Mucosa of rectum (tissue), 2 donors: ENCODE measurements at regions not wholly inside any gene's neighbourhood (a gene's known extent, or its start where the extent isn't known, plus 50 kb on each side); places are given as distances from the start of the nearest gene placed in this dataset.

Experiments used
- H3K27ac ChIP-seq, 2 donors: one replicate each; pipeline ENCODE4 v1.7.0; 2013; ENCODE audit warnings: inconsistent platforms in 2 of 2, low read depth in 2 of 2, low read length in 2 of 2
- H3K27me3 ChIP-seq, 2 donors: one replicate each; pipeline ENCODE4 v1.7.0; 2013; ENCODE audit warnings: low read length in 2 of 2; ENCODE audit not compliant: control insufficient read depth in 2 of 2, insufficient read depth in 2 of 2
- H3K36me3 ChIP-seq, 2 donors: one replicate each; pipeline ENCODE4 v1.7.0; 2013; ENCODE audit warnings: low read length in 2 of 2; ENCODE audit not compliant: control insufficient read depth in 2 of 2, insufficient read depth in 2 of 2
- H3K4me1 ChIP-seq, 2 donors: one replicate each; pipeline ENCODE4 v1.7.0; 2013; ENCODE audit warnings: low read length in 2 of 2, mild to moderate bottlenecking in 1 of 2; ENCODE audit not compliant: control insufficient read depth in 2 of 2, insufficient read depth in 2 of 2
- H3K4me3 ChIP-seq, 2 donors: one replicate each; pipeline ENCODE4 v1.7.0; 2013; ENCODE audit warnings: low read length in 2 of 2
- H3K9ac ChIP-seq, 2 donors: one replicate each; pipeline ENCODE4 v1.7.0; 2013; ENCODE audit warnings: low read length in 2 of 2, low read depth in 1 of 2, mild to moderate bottlenecking in 1 of 2
- H3K9me3 ChIP-seq, 2 donors: one replicate each; pipeline ENCODE4 v1.7.0; 2013; ENCODE audit warnings: low read length in 2 of 2; ENCODE audit not compliant: control insufficient read depth in 2 of 2
- donor health status: healthy.
- donor health status: Normal muscosa, but diverticular disease.

DNA sequence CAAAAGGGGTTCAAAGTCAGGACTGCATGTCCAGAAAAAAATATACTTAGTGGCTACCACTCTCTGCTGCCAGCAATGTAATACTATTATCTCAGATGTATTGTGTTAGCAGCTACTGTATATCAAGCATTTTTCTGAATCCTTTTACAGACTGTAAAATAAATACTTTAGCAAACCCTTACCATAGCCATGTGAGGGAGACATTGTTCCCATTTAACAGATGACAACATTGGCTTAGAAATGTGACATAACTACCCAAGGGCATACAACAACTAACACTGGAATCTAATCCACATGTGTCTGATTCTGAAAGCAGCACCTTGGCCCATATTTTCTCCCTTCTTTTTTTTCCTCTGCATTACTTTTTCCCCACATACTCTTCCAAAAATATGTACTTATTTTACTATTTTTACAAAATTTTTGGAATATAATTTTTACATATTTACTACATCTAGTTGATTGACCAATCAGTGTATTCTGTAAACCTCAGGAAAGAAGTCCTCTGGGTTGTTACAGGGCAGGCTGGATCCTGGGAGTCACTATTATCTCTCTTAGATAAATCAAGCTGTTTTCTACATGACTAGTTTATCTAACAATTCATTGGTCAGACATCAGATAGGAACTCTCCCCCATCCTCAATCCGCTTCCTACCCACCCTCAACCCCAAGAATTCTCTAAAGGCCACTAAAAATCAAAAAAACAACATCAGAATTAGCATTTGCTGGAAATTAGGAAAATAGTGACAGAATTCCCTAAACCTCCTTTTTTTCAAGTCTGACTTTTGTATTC, 154.1 kb downstream of the BTG1 start:
- no peaks in the 10 kb centered on the region for H3K36me3 ChIP-seq
- H3K4me3 ChIP-seq: no peak overlapping the region
- H3K9ac ChIP-seq: no peak overlapping the region
- no peaks in the 10 kb centered on the region for H3K9me3 ChIP-seq
- no peaks in the 10 kb centered on the region for H3K4me1 ChIP-seq
- H3K27ac ChIP-seq: no peak overlapping the region
- no peaks in the 10 kb centered on the region for H3K27me3 ChIP-seq

GRCh38 chr12:91990525-91990924, 155.1 kb downstream of the BTG1 start:
- H3K9me3 ChIP-seq: no peaks in the 10 kb centered on the region
- H3K27me3 ChIP-seq: no peaks in the 10 kb centered on the region
- H3K4me1 ChIP-seq: no peaks in the 10 kb centered on the region
- no peak overlapping the region for H3K9ac ChIP-seq
- no peak overlapping the region for H3K4me3 ChIP-seq
- H3K27ac ChIP-seq: no peak overlapping the region
- no peaks in the 10 kb centered on the region for H3K36me3 ChIP-seq

DNA sequence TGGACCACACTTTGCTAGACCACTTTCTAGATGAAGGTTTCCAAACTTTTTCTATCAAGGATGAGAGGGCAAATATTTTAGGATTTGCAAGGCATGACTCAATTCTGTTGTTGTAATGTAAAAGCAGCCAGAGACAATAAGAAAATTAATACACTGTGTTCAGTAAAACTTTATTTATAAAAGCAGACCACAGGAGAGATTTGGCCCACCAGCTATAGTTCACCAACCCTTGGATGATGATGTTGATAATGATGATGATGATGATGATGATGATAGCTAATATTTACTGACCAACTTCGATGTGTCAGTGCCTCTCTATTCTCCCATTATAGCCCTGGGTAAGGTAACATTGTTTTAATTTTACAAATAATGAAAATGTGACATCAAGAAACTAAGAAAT, 156.5 kb downstream of the BTG1 start:
- H3K27ac ChIP-seq: no peak overlapping the region
- H3K9ac ChIP-seq: no peak overlapping the region
- H3K4me1 ChIP-seq: peaks cover 0 to 4% of the 10 kb centered on the region in 2 donors
- no peaks in the 10 kb centered on the region for H3K36me3 ChIP-seq
- no peak overlapping the region for H3K4me3 ChIP-seq
- no peaks in the 10 kb centered on the region for H3K9me3 ChIP-seq
- H3K27me3 ChIP-seq: no peaks in the 10 kb centered on the region

DNA sequence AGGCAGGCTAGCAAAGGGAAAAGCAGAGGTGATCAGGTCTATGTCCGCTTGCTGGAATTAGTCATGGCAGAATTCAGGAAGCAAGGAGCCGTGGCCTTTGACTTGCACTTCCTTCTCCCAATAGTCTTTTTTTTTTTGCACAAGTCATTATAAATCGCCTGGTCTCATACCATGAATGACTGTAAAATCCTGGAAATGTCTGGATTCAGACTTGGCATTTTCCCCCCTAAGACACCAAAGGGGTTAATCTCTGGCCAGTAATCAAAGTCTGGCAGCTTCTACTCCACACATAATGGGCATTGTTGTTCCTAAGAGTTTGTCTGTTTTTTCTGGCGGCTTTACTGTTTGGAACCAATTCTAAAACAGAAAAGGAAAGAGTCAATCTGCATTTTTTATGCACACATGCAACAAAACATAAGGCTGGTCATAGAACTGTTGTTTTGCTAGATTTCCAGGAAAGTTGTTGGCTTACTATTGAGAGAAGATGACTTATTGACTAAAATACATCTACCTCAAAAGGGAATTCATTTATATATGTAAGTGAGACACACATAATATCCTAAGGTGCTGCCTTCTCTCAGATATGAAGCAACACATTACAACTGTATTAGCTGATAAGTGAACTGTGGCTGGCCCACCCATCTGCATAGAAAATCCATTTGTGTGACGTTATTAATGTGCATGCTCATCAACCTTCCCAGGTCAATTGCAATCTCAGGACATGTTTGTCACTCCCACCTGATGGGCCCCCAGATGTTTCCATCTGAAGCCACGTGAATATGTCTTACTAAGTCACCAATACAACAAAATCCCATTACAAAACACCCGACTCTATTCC, 157.3 kb downstream of the BTG1 start:
- Histone ChIP-seq H3K27ac (no peak overlapping the region), H3K4me1 (peaks cover 0 to 4% of the 10 kb centered on the region in 2 donors), H3K4me3 (no peak overlapping the region), H3K9me3 (no peaks in the 10 kb centered on the region), H3K36me3 (no peaks in the 10 kb centered on the region), H3K27me3 (no peaks in the 10 kb centered on the region), H3K9ac (no peak overlapping the region)

GRCh38 chr12:91986084-91986483, 159.6 kb downstream of the BTG1 start:
- Histone ChIP-seq H3K9me3 (no peaks in the 10 kb centered on the region), H3K36me3 (no peaks in the 10 kb centered on the region), H3K27ac (no peak overlapping the region), H3K27me3 (no peaks in the 10 kb centered on the region), H3K4me1 (peaks cover 0 to 4% of the 10 kb centered on the region in 2 donors), H3K4me3 (no peak overlapping the region), H3K9ac (no peak overlapping the region)

- Histone ChIP-seq H3K27me3 (no peaks in the 10 kb centered on the region), H3K9me3 (no peaks in the 10 kb centered on the region), H3K4me3 (no peak overlapping the region), H3K9ac (no peak overlapping the region), H3K4me1 (peaks cover 0 to 4% of the 10 kb centered on the region in 2 donors), H3K36me3 (no peaks in the 10 kb centered on the region), H3K27ac (no peak overlapping the region)
Measured at GRCh38 chr12:91985002-91985787, 160.5 kb downstream of the BTG1 start.

DNA sequence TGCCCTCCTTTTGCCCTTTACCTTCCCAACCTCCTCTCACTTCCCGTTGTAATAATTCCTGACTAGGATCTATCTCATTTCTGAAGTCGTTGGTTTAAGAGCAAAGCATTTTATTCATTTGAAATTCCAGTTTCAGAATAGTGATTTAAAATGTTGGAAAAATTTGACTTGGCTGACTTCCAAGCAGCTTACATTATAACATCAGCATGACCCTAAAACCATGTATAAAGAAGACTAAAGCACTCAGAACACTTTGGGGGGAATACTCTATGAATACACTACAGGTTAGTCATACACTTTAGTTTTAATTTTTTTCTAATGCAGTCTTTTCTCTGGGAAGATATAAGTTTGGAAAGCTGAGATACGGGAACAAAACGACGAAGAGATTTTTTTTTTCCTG, 161.1 kb downstream of the BTG1 start:
- H3K27me3 ChIP-seq: no peaks in the 10 kb centered on the region
- peaks cover 0 to 4% of the 10 kb centered on the region in 2 donors for H3K4me1 ChIP-seq
- no peaks in the 10 kb centered on the region for H3K36me3 ChIP-seq
- no peak overlapping the region for H3K4me3 ChIP-seq
- no peaks in the 10 kb centered on the region for H3K9me3 ChIP-seq
- no peak overlapping the region for H3K9ac ChIP-seq
- H3K27ac ChIP-seq: no peak overlapping the region

GRCh38 chr12:91983935-91984334, 161.7 kb downstream of the BTG1 start:
- no peak overlapping the region for H3K27ac ChIP-seq
- H3K9me3 ChIP-seq: no peaks in the 10 kb centered on the region
- no peak overlapping the region for H3K4me3 ChIP-seq
- no peaks in the 10 kb centered on the region for H3K36me3 ChIP-seq
- peaks cover 0 to 4% of the 10 kb centered on the region in 2 donors for H3K4me1 ChIP-seq
- no peaks in the 10 kb centered on the region for H3K27me3 ChIP-seq
- no peak overlapping the region for H3K9ac ChIP-seq

- H3K27ac ChIP-seq: no peak overlapping the region
- no peak overlapping the region for H3K4me3 ChIP-seq
- no peak overlapping the region for H3K9ac ChIP-seq
- no peaks in the 10 kb centered on the region for H3K27me3 ChIP-seq
- no peaks in the 10 kb centered on the region for H3K9me3 ChIP-seq
- H3K36me3 ChIP-seq: no peaks in the 10 kb centered on the region
- H3K4me1 ChIP-seq: peaks cover 0 to 4% of the 10 kb centered on the region in 2 donors
Measured at GRCh38 chr12:91982946-91983345, 162.7 kb downstream of the BTG1 start.

GRCh38 chr12:91980389-91980821, 165.2 kb downstream of the BTG1 start:
- H3K4me3 ChIP-seq: no peak overlapping the region
- H3K4me1 ChIP-seq: peaks cover 0 to 4% of the 10 kb centered on the region in 2 donors
- no peak overlapping the region for H3K27ac ChIP-seq
- no peaks in the 10 kb centered on the region for H3K9me3 ChIP-seq
- H3K36me3 ChIP-seq: no peaks in the 10 kb centered on the region
- H3K9ac ChIP-seq: no peak overlapping the region
- no peaks in the 10 kb centered on the region for H3K27me3 ChIP-seq
